Cerebellar cortex (tissue), 1 donor: ENCODE measurements at regions not wholly inside any gene's neighbourhood (a gene's known extent, or its start where the extent isn't known, plus 50 kb on each side); places are given as distances from the start of the nearest gene placed in this dataset.

ENCODE experiments used
- DNase-seq: peaks from one replicate; pipeline ENCODE4 v3.0.0-alpha.2; 2015; ENCODE audit warnings: low spot score

GRCh38 chr17:69851736-69852135 is 223.3 kb upstream of the KCNJ16 start:
- no peak for DNase-seq

DNA sequence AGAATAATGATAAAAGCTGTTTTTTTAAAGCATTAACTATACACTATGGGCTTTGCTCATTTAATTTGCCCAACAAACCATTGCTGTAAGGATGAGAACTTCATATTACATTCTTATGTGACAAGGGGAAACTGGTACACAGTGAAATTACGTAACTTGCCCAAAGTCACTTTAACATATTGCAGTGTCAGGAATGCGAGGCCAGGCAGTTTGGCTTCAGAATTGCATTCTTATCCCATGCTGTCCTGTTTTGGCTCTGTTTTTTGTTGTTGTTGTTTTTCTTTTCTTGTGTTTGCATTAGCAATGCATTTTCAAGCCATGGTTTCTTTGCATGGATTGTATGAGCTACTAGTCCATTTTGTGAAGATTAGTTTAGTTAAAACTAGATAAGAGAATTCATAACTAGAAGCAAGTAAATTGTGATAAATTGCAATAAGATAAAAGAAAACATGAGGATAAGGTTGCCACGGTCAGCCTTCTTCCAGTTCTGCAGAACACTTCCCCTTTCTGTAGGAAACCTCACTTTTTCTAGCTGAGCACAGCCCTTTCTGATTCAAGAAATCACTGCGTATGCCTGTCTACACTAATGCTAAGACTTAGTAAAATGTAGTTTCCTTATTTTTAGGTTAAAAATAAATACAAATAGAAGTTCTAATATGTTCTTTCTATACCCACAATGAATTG is 221.3 kb upstream of the KCNJ16 start:
- no peak for DNase-seq

DNA sequence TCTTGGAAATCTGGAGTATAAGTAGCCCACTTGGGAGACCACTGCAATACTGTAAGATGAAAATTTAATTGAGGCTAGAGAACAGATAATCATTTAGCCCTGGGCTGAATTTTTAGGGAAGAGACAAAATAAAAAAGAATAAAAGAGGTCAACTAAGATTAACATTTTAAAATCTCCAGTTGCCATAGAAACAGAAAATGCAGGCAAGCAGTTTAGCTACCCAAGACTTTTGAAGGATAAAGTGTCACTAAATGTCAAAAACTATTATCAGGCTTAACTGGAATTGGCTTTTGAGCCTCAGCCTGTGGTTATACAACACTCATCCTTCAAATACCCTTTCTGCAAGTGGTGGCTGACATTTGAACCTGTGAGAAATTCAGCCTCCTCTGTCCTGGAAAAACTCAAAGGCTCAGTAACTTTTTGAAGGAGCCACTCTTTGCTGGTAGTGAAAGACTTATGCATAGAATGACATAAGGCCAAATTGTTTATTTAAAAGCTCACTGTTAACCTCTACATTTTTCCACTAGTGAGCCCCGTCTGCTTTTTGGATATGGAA is 220.7 kb upstream of the KCNJ16 start:
- no peak for DNase-seq

DNA sequence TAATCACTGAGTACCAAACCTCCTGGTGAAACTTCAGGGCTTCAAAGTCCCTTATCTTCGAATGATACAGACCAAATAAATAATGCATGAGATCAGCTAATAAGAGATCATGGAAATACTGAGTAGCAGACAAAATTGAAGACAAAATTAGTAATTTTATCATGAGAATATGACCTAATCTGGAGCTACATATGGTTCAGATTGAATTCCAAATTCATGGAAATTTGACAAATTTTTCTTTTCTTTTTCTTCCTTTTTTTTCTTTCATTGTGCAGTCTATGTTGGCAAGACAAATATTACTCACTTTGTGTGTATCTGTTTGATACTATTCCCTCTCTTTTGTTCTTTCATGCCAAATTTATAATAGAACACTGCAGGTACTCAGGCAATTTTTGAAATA is 218.1 kb upstream of the KCNJ16 start:
- no peak for DNase-seq

GRCh38 chr17:69857412-69857835 is 217.6 kb upstream of the KCNJ16 start:
- DNase-seq: no peak

DNA sequence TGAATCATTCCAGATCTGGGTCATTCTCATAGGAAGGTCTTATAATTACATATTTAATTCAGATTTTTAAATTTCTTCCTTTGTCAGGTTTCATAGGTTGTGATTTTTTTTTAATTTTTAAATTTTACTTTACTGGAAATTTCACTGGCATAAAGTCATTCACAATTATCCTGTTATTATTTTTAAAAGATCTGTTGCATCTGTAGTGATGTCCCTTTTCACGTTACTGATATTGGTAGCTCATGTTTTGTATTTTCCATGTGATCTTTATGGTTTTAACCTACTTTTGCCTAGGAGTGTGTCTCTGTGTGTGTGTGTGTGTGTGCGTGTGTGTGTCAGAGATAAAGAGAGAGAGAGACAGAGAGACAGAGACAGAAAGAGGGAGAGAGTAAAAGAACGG is 216.6 kb upstream of the KCNJ16 start:
- DNase-seq: no peak

- no peak for DNase-seq
These were observed 214.8 kb upstream of the KCNJ16 start for GRCh38 chr17:69860142-69860680.

DNA sequence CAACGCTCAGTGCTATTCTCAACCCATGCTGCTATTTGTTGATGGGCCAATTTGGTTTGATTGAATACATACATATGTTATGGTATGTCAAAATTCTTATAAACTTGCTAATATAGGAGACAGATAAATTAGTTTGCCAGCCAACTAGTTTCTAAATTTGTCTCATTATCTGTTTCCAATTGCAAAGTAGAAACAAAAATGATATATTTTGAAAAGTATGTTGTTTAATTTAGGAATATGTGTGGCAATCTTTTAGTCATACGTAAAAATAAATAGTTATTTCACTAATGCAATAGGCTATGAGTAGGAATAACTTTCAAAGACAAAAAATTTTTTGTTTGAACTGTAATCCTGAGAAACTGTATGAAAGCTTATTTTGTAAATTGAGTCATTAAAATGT is 210.6 kb upstream of the KCNJ16 start:
- no peak for DNase-seq

- DNase-seq: peak; percentile 37
These were observed 205.4 kb upstream of the KCNJ16 start for GRCh38 chr17:69869667-69870066.

DNA sequence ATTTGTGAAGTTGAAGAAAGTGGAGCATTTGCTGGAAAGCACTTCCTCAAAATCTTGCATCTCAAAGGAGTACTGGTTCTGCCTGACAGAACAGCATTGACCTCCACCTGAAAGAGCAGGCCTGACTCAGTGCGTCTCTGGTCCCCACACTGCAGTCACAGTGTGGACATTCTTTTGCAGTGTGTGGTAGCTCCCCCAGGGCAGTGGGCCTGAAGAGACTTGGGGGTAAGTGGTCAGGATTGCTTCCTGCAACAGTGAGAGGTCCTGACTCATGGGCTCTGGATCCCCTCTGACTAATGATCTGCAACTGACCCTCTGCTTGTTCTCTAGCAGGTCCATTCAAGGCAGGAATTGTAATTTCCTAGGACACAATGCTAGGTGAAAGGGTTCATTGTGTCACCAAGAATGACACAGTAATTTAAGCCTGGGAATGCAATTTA is 204.9 kb upstream of the KCNJ16 start:
- DNase-seq: peak; percentile 86

- no peak for DNase-seq
These were observed 204.2 kb upstream of the KCNJ16 start for GRCh38 chr17:69870751-69871199.

DNA sequence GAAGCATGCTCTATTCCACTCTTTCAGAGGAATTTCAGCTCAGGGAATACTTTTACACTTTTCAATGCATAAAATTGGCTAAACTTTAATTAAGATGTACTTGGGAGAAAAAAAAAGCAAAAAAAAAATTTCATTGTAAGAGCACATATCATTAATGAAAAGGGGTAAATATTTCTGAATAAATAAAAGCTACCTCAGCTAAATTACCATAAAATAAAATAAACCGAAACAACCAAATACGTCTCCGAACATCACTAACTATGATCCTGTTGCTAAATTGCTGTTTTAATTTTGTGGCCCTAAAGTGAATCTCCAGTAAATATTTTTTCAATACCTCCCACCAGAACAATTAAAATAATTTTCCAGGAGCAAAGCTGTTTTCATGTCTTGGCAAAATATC is 203.7 kb upstream of the KCNJ16 start:
- DNase-seq: no peak

DNA sequence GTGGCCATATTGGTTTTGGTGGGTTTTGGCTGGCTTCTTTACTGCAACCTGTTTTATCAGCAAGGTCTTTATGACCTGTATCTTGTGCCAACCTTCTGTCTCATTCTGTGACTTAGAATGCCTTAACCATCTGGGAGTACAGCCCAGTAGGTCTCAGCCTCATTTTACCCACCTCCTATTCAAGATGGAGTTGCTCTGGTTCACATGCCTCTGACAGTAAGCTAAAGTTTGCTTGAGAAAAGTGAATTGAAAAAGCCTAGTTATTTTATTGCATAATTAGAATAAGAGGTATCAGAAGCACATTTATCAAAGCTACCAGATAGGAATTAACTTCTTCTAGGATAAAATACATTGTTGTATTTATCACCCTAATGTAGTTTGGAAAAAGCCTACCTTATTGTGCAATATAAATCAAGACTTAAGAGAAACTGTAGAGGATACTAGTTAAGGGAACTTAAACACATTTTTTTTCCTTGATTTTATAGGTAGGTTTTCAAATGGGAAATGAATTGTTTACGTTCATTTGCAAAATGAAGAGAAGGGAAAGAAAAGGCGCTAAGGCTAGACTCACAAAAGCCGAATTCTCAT is 202.3 kb upstream of the KCNJ16 start:
- DNase-seq: no peak

DNA sequence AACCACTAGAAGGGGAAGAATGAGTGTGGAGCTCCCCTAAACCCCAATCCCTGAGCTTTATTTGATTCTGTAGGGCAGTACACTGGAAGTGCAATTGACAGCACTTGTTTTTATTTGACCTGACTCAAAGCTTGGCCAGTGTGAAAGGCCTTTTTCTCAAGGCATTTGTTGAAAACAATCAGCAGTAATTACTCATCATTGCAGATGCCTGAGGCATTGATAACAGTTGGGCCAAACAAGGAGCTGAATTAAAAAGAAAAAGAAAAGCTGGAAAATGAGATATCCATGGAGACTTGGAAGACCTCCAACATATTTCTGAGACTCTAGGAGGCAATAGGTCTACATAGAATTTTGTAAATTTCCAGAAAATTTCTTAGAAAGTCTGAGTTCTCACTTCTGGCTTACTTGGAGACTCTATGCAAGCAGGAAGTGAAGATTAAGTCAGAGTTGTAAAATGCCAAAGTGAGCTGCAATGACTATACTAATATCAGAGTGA is 200.8 kb upstream of the KCNJ16 start:
- DNase-seq: peak; percentile 18

- no peak for DNase-seq
These were observed 198.3 kb upstream of the KCNJ16 start for GRCh38 chr17:69876757-69877156.

DNA sequence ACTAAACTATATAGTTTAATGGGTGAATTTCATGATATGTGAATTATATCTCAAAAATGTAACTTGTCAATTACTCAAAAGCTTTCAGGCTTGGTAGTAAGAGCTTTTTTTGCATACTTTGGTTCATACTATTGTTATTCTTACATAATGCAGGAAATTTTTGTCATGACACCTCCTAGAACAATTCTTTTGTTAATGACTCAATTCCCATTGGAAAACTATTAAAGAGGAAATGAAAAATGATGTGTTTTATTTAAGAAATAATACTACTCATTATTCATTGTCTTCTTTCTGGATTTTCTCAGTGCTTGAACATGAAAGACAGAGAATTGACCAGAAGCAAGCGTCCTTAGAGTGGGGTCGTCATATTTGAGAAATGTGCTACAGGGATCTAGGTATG is 196.4 kb upstream of the KCNJ16 start:
- DNase-seq: no peak

- no peak for DNase-seq
These were observed 195.4 kb upstream of the KCNJ16 start for GRCh38 chr17:69879576-69879975.

DNA sequence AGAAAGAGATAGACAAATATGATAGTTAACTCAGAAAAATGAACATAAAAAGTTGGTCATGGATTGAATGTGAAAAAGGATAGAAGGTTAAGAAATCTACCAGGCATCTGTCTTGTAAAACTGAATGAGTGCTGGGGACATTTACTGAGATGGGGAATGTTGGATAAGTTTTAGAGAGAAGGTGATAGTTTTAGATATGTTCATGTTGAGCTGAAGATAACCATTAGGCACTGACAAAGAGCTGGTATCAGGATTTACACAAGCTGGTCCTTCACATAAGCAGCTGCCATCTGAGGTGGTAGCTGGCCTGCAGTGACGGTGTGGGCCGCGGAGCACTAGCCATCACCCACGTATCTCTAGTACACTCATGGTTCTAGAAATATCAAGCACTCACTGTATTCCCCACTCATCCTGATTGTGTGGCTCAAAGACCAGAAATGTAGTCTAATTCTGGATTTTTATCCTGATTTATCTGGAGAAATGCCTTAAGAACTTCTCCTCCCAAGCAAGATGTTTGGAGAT is 194.4 kb upstream of the KCNJ16 start:
- DNase-seq: no peak

DNA sequence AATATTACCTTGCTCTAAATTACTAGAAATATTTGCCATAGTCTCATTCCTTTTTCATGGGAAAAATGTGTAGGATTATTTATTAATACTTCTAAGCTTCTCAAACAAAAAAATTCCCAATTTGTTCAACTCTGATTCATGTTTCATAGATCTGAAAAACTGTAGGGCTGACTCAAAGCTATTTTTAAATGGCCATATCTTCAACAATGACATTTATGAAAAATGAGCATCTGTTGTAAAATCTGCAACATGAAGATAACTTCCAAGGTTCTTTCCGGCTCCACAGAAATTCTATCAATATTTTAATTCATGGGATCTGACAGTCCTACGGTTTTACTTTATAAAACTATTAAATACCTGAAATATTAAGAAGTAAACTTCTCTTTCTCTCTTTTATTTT is 192.7 kb upstream of the KCNJ16 start:
- no peak for DNase-seq

- DNase-seq: no peak
These were observed 191.9 kb upstream of the KCNJ16 start for GRCh38 chr17:69883120-69883519.

GRCh38 chr17:69884356-69884755 is 190.7 kb upstream of the KCNJ16 start:
- DNase-seq: no peak

DNA sequence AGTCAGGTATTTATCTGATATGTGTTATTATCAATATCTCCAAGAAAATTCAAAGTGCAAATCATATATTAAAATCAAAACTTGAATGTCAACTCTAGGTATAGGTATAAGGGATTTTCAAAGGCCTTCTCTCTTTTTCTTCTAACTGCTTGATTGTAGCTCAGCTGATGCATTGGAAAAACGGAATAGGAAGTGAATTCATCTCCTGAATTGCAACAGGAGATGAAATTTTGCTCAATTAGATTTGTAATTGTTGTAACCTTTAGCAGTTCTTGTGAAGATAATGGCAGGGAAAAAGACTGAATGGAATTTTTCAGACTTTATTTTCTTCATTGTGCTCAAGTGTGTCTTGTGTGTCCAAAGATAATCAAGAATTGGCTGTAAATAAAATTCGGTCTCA is 190.2 kb upstream of the KCNJ16 start:
- no peak for DNase-seq

- no peak for DNase-seq
These were observed 176.4 kb upstream of the KCNJ16 start for GRCh38 chr17:69898601-69899000.
